ENCODE measurements at regions not wholly inside any gene's neighbourhood (a gene's known extent, or its start where the extent isn't known, plus 50 kb on each side); places are given as distances from the start of the nearest gene placed in this dataset.

- H3K4me3 ChIP-seq, result no peak overlapping the region
- no peaks in the 10 kb centered on the region for H3K36me3 ChIP-seq
- DNase-seq, result no peak
- 90 to 97% methylated on average over 18 to 32 of the region's 50 CpGs for WGBS, 2 donors
- no peak for TF ChIP-seq CTCF (IDR thresholded peaks at IDR 0.05)
- TF ChIP-seq POLR2A (IDR thresholded peaks at IDR 0.05), result no peak
- H3K27me3 ChIP-seq, result no peaks in the 10 kb centered on the region
- intact Hi-C loops (cut with DNase I), result no loop called here
- H3K9me3 ChIP-seq, result no peaks in the 10 kb centered on the region
- H3K4me1 ChIP-seq, result peaks cover 0 to 8% (median 2%) of the 10 kb centered on the region in 3 donors
- H3K27ac ChIP-seq, result no peak overlapping the region
Observed at GRCh38 chr15:94856267-94856854, 625.0 kb downstream of the MCTP2 start.

GRCh38 chr15:94857466-94857865 lies 626.1 kb downstream of the MCTP2 start:
- Histone ChIP-seq H3K27ac (no peak overlapping the region), H3K4me1 (peaks cover 0 to 8% (median 2%) of the 10 kb centered on the region in 3 donors), H3K4me3 (no peak overlapping the region), H3K27me3 (no peaks in the 10 kb centered on the region), H3K9me3 (no peaks in the 10 kb centered on the region), H3K36me3 (no peaks in the 10 kb centered on the region)
- WGBS, 2 donors, result 93 to 96% methylated on average over 4 of the region's 4 CpGs
- TF ChIP-seq POLR2A (IDR thresholded peaks at IDR 0.05), result no peak
- TF ChIP-seq CTCF (IDR thresholded peaks at IDR 0.05), result no peak
- intact Hi-C loops (cut with DNase I), result no loop called here
- DNase-seq, result no peak

- Histone ChIP-seq H3K9me3 (no peaks in the 10 kb centered on the region), H3K4me1 (peaks cover 0 to 8% (median 2%) of the 10 kb centered on the region in 3 donors), H3K36me3 (no peaks in the 10 kb centered on the region), H3K4me3 (no peak overlapping the region), H3K27ac (no peak overlapping the region), H3K27me3 (no peaks in the 10 kb centered on the region)
- intact Hi-C loops (cut with DNase I), result no loop called here
- 36 to 48% methylated on average over 4 of the region's 5 CpGs for WGBS, 2 donors
- DNase-seq, result no peak
- no peak for TF ChIP-seq CTCF (IDR thresholded peaks at IDR 0.05)
- no peak for TF ChIP-seq POLR2A (IDR thresholded peaks at IDR 0.05)
Observed at GRCh38 chr15:94858011-94858410, 626.6 kb downstream of the MCTP2 start.

GRCh38 chr15:94858449-94858848 lies 627.1 kb downstream of the MCTP2 start:
- Histone ChIP-seq H3K4me3 (no peak overlapping the region), H3K27ac (no peak overlapping the region), H3K27me3 (no peaks in the 10 kb centered on the region), H3K4me1 (peaks cover 0 to 8% (median 2%) of the 10 kb centered on the region in 3 donors), H3K36me3 (no peaks in the 10 kb centered on the region), H3K9me3 (no peaks in the 10 kb centered on the region)
- intact Hi-C loops (cut with DNase I), result no loop called here
- WGBS, 2 donors, result 31 to 37% methylated on average over 2 of the region's 2 CpGs
- no peak for DNase-seq
- TF ChIP-seq POLR2A (IDR thresholded peaks at IDR 0.05) (no peak), CTCF (IDR thresholded peaks at IDR 0.05) (no peak)

- intact Hi-C loops (cut with DNase I), result no loop called here
- Histone ChIP-seq H3K27me3 (no peaks in the 10 kb centered on the region), H3K36me3 (no peaks in the 10 kb centered on the region), H3K4me1 (peaks cover 0 to 8% (median 2%) of the 10 kb centered on the region in 3 donors), H3K9me3 (no peaks in the 10 kb centered on the region), H3K4me3 (no peak overlapping the region), H3K27ac (no peak overlapping the region)
- no peak for DNase-seq
- no peak for TF ChIP-seq CTCF (IDR thresholded peaks at IDR 0.05)
- no peak for TF ChIP-seq POLR2A (IDR thresholded peaks at IDR 0.05)
Observed at GRCh38 chr15:94858920-94859319, 627.6 kb downstream of the MCTP2 start.
